ENCODE measurements at regions not wholly inside any gene's neighbourhood (a gene's known extent, or its start where the extent isn't known, plus 50 kb on each side); places are given as distances from the start of the nearest gene placed in this dataset.

- BruUV-seq (replicated peaks): no TSS peak
- Histone ChIP-seq H3K36me3 (ENCODE audit: low read depth, low read length) (no peaks in the 10 kb centered on the region), H2AFZ (ENCODE audit: low read length) (no peak overlapping the region), H3K9me3 (ENCODE audit: low read length) (no peaks in the 10 kb centered on the region), H3K9ac (ENCODE audit: low read length) (no peak overlapping the region), H4K20me1 (ENCODE audit: low read length) (no peaks in the 10 kb centered on the region), H3F3A (ENCODE audit: low read length, unreplicated experiment) (no peaks in the 10 kb centered on the region), H3K4me2 (ENCODE audit: low read length) (no peak overlapping the region), H3K79me2 (ENCODE audit: low read length) (no peaks in the 10 kb centered on the region), H3K9me2 (replicated peaks; ENCODE audit: low read length) (no peaks in the 10 kb centered on the region), H3K4me1 (ENCODE audit: insufficient read depth, low read length) (no peaks in the 10 kb centered on the region), H3K27me3 (ENCODE audit: low read length) (no peaks in the 10 kb centered on the region), H3K4me3 (ENCODE audit: low read length) (no peak overlapping the region), H3K27ac (ENCODE audit: low read length) (no peak overlapping the region)
- DNase-seq (no peak), ATAC-seq (no peak)
- TF ChIP-seq EZH2phosphoT487 (IDR thresholded peaks at IDR 0.05; ENCODE audit: borderline replicate concordance, low read length): no peak
- CTCF ChIA-PET: no interaction called here
- POLR2A ChIA-PET (ENCODE audit: unreplicated experiment): no interaction called here
- intact Hi-C loops (cut with micrococcal nuclease): no loop called here
These were observed 1213.2 kb downstream of the NLGN4X start for GRCh38 chrX:5015451-5015850.

- H3K4me1 ChIP-seq (ENCODE audit: insufficient read depth, low read length): no peaks in the 10 kb centered on the region
- no peaks in the 10 kb centered on the region for H3K79me2 ChIP-seq (ENCODE audit: low read length)
- POLR2A ChIA-PET (ENCODE audit: unreplicated experiment): no interaction called here
- H2AFZ ChIP-seq (ENCODE audit: low read length): no peak overlapping the region
- H3K9me3 ChIP-seq (ENCODE audit: low read length): no peaks in the 10 kb centered on the region
- no peak overlapping the region for H3K4me3 ChIP-seq (ENCODE audit: low read length)
- TF ChIP-seq EZH2phosphoT487 (IDR thresholded peaks at IDR 0.05; ENCODE audit: borderline replicate concordance, low read length) (no peak), EZH2 (IDR thresholded peaks at IDR 0.05; ENCODE audit: low read length, unreplicated experiment) (no peak)
- TF ChIP-seq, protein P1, sequence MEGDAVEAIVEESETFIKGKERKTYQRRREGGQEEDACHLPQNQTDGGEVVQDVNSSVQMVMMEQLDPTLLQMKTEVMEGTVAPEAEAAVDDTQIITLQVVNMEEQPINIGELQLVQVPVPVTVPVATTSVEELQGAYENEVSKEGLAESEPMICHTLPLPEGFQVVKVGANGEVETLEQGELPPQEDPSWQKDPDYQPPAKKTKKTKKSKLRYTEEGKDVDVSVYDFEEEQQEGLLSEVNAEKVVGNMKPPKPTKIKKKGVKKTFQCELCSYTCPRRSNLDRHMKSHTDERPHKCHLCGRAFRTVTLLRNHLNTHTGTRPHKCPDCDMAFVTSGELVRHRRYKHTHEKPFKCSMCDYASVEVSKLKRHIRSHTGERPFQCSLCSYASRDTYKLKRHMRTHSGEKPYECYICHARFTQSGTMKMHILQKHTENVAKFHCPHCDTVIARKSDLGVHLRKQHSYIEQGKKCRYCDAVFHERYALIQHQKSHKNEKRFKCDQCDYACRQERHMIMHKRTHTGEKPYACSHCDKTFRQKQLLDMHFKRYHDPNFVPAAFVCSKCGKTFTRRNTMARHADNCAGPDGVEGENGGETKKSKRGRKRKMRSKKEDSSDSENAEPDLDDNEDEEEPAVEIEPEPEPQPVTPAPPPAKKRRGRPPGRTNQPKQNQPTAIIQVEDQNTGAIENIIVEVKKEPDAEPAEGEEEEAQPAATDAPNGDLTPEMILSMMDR (conservative IDR thresholded peaks at IDR 0.05; ENCODE audit: low read depth, low read length): no peak
- H3K9ac ChIP-seq (ENCODE audit: low read length): no peak overlapping the region
- no peaks in the 10 kb centered on the region for H3K9me2 ChIP-seq (replicated peaks; ENCODE audit: low read length)
- CTCF ChIA-PET: no interaction called here
- DNase-seq (peak; percentile 4), ATAC-seq (no peak)
- no peaks in the 10 kb centered on the region for H3F3A ChIP-seq (ENCODE audit: low read length, unreplicated experiment)
- BruUV-seq (replicated peaks): no TSS peak
- no peak overlapping the region for H3K4me2 ChIP-seq (ENCODE audit: low read length)
- no peaks in the 10 kb centered on the region for H3K36me3 ChIP-seq (ENCODE audit: low read depth, low read length)
- intact Hi-C loops (cut with micrococcal nuclease): no loop called here
- no peaks in the 10 kb centered on the region for H4K20me1 ChIP-seq (ENCODE audit: low read length)
- H3K27ac ChIP-seq (ENCODE audit: low read length): no peak overlapping the region
- no peaks in the 10 kb centered on the region for H3K27me3 ChIP-seq (ENCODE audit: low read length)
These were observed 1233.8 kb downstream of the NLGN4X start for GRCh38 chrX:4994855-4995254.

DNA sequence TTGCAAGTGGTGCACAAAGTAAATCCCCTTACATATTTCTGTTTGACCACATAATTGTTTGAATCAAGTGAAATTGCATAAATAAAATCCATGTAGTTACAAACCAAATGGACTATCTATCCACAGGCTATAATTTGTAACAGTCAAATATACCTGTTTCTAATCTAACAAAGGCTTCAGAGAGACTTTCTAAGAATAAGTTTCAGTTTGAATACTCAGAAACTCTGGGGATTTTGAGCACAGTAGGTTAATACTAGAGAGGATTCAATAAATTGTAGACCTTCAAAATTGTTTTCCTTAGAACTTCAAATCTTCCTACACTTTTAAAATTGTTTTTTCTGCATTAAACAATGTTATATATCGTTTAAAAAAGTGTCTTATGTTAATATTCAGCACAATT is 1250.1 kb downstream of the NLGN4X start:
- ATAC-seq (no peak), DNase-seq (no peak)
- no peaks in the 10 kb centered on the region for H3K9me3 ChIP-seq (ENCODE audit: low read length)
- no peaks in the 10 kb centered on the region for H3F3A ChIP-seq (ENCODE audit: low read length, unreplicated experiment)
- BruUV-seq (replicated peaks): no TSS peak
- H3K79me2 ChIP-seq (ENCODE audit: low read length): no peaks in the 10 kb centered on the region
- no peaks in the 10 kb centered on the region for H3K36me3 ChIP-seq (ENCODE audit: low read depth, low read length)
- intact Hi-C loops (cut with micrococcal nuclease): no loop called here
- H3K4me3 ChIP-seq (ENCODE audit: low read length): no peak overlapping the region
- no peaks in the 10 kb centered on the region for H3K4me1 ChIP-seq (ENCODE audit: insufficient read depth, low read length)
- H3K4me2 ChIP-seq (ENCODE audit: low read length): no peak overlapping the region
- no peaks in the 10 kb centered on the region for H4K20me1 ChIP-seq (ENCODE audit: low read length)
- TF ChIP-seq EZH2phosphoT487 (IDR thresholded peaks at IDR 0.05; ENCODE audit: borderline replicate concordance, low read length) (no peak), EZH2 (IDR thresholded peaks at IDR 0.05; ENCODE audit: low read length, unreplicated experiment) (no peak)
- TF ChIP-seq, protein P1 (conservative IDR thresholded peaks at IDR 0.05; ENCODE audit: low read depth, low read length): no peak
- H3K27ac ChIP-seq (ENCODE audit: low read length): no peak overlapping the region
- POLR2A ChIA-PET (ENCODE audit: unreplicated experiment): no interaction called here
- no peaks in the 10 kb centered on the region for H3K9me2 ChIP-seq (replicated peaks; ENCODE audit: low read length)
- CTCF ChIA-PET: no interaction called here
- no peak overlapping the region for H3K9ac ChIP-seq (ENCODE audit: low read length)
- no peak overlapping the region for H2AFZ ChIP-seq (ENCODE audit: low read length)
- H3K27me3 ChIP-seq (ENCODE audit: low read length): no peaks in the 10 kb centered on the region
